Sciatic nerve (tissue), 2 donors: ENCODE measurements at regions not wholly inside any gene's neighbourhood (a gene's known extent, or its start where the extent isn't known, plus 50 kb on each side); places are given as distances from the start of the nearest gene placed in this dataset.

Experiments used
- ATAC-seq: fragments of 200-7000 bp; cut with Tn5 transposase; one replicate; pipeline ENCODE4 v1.9.1; 2020; ENCODE audit warnings: mild to moderate bottlenecking, moderate library complexity
- DNase-seq: peaks from one replicate; pipeline ENCODE4 v3.0.0-alpha.2; 2020; ENCODE audit warnings: low spot score
- intact Hi-C: fragments of 100-400 bp; cut with DNase I; formaldehyde crosslinking; loops from one replicate; pipeline ENCODE4 v1.14.2; 2022
- donor health status: DM: no; HTN: no; CAD: no.
- donor health status: DM: no; HTN: no; CAD: no.

DNA sequence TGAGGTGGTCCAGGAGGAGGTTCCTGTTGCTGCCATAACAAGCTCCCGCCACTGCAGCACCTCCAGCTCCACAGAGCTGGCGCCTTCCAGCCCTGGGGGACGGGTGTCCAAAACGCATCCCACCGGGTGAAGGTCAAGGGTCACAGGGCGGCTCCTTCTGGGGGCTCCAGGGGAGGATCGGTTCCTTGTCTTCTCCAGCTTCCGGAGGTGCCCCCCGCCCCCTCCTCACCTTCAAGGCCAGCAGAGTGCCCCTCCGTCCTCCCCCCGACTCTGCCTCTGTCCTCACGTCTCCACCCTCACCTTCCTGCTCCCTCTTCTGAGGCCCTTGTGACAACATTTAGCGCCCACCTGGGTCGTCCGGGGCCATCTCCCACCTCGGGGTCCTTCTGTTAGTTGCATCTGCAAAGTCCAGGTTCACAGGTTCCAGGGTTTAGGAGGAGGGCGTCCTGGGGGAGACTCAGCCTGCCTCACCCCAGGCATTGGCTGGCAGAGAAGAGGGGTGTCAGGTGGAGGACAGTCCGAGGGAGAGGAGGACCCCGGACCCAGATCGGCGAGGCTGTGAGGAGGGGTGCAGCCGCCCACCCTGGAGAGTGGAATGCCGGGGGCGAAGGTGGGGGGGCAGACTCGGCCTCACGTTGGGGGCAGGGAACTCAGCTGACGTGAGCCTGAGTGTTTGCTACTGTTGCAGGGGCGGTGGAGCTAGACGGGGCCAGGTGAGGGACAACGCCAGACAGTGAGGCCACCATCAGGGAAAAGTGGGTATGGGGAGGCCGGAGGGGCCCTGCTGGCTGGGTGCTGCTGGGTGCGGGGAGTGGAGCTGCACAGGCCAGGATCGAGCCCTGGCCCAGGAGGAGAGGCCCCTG lies 205.5 kb upstream of the C14orf180 start:
- no peak for DNase-seq
- intact Hi-C loops, result no loop called here
- ATAC-seq, result no peak

DNA sequence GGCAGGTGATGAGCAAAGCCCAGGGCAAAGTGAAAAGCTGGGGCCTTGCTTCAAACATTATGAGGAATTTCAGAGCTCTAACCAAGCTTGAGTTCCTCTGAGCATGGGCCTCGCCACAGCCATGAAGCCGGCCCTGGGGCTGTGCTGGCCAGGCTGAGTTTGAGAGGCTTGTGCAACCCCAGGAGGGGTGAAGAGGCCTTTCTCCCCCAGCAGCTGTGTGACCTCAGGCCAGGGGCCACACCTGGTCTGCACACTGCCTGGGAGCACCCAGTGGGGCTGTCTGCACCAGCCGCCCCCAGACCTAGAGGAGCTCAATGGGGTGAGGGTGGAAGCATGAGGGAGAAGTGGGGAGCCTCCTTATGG lies 204.9 kb upstream of the C14orf180 start:
- ATAC-seq, result no peak
- intact Hi-C loops, result no loop called here
- DNase-seq, result no peak

DNA sequence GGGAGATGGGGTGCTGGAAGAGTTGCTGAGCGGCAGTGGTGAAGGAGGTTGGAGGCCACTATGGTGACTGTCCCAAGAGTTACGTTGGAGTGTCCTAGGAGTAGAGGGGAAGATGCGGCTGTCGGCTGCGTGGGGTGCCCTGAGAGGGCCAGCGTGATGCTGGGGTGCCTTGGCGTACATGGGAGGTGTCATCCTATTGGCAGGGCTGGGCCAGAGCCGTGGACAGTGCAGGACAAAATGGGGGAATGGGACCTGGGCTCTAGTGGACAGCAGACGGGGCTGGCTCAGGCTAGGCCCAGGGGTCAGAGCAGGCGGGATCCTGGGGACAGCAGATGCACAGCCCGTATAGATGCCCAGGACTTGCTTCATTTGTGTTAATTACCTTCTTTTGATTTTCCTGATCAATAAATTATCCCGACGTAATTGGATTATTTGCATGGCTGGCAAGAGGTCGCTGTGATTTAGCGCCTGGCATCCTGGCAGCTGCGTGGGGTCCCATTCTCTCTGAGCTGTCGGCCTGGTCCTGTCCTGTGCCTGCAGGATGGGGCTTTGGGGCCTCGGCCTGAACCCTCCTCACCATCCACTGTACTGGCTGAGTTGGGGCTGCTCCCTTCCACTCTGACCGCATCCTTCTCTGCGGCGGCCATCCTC lies 203.9 kb upstream of the C14orf180 start:
- no peak for DNase-seq
- ATAC-seq, result no peak
- intact Hi-C loops, result no loop called here

DNA sequence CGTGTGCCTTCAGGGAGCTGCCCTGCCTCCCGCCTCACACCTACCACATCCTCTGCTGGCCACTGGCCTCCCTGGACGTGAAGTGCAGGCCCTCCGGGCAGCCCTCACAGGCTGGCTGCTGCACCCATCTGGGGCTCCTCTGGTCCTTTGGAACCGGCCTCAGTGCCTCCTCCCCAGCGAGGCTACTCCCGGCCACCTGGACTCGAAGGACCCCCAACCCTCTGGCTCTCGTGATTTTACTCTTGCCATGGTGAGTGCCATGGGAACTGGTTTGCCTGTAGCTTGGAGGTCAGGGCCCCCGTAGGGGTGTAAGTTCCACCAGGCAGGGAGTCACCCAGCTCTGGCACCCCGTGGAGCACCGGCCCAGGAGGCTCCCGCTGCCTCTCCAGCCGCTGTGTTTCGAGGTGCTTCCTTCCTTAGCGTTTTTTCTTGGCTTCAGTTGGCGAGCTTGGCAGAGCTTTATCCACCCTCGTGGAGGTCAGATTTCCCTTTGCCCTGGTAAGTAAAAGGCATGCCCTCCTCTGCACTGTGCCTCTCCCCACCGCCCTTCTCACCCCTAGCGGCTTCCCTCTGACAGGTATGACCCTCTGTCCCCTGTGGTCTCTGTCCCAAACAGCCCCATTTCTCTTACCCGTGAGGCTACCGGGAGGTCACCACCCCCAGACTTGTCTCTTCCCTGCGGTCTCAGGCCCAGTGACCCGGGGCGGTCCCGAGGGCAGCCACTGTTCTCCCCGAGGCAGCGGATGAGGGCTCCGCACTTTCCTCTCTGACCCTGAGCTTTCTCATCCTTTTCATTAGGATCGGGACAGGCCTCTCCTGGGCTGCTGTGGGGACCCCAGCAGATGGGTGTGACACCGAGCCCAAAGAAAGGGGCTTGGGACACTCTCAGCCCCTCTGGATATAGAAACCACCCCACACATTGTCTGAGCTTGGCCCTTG lies 203.1 kb upstream of the C14orf180 start:
- ATAC-seq, result no peak
- no peak for DNase-seq
- intact Hi-C loops, result no loop called here

DNA sequence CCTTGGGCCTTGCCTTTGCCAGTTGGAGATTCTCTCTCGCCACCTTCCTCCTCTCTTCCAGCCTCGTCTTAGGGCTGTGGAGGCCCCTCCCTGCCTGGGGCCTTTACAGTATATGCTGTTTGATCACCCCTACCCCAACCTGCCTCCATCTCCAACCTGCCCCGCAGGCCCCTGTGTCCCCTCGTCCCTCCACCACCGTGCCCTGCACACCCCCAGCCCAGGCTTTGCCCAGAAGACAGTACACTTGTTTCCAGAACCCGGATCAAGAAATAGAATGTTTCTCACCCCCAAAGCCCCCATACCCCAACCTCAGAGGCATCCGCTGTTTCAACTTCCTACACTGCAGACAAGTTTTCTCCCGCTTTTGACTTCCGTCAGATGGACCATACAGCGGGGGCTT lies 202.3 kb upstream of the C14orf180 start:
- DNase-seq (no peak), ATAC-seq (no peak)
- intact Hi-C loops, result no loop called here

DNA sequence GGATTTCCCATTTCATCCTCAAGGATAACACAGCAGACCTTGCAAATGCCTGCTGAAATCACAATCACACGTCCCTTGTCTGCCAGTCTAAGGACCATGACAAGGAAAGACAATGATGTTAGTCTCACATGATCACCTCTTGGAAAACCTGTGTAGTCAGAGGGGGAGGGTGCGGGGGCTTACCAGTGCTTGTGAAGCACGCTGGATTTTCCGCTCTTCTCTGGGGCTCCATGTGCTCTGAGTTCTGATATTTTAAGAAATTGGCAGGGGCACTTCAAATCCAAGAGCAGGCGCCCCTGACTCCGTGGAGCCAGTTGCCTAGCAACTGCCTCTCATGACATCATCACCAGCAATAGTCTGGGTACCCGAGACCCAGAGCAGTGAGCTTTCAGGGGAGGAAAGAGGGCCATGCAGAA lies 200.9 kb upstream of the C14orf180 start:
- ATAC-seq, result no peak
- DNase-seq, result no peak
- intact Hi-C loops, result no loop called here

DNA sequence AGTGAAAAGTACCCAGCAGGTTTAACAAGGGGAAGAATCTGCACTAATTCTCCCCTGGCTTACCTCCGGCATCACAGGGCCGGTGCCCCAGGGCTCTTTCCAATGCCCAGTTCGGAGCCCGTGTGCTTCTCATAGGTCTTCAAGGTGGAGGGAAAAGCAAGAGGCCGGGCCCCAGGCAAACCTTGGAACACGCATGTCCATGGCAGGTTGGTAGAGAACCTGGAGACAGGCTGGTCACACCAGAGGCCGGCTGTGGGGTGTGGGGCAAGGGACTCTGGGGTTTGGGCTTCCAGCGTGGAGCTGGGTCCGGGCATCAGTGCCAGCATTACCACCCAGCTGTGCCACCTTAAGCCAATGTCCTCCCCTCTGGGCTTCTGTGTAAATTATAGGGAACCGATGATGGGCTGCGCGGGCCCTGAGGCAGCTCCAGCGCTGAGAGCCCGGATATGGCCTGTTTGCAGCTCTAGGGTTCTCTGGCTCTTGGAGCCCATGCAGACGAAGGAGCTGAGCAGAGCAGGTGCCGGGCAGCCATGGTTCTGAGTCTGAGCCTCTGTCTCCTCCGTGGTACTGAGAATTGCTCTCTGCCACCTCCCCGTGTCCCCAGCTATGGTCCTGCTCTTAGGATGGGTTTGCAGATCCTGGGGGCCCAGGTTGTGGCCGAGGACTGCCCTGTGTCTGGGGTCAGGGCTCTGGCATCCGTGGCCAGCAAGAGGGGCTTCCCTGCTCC lies 197.0 kb upstream of the C14orf180 start:
- ATAC-seq (no peak), DNase-seq (peak; percentile 49)
- intact Hi-C loops, result no loop called here

DNA sequence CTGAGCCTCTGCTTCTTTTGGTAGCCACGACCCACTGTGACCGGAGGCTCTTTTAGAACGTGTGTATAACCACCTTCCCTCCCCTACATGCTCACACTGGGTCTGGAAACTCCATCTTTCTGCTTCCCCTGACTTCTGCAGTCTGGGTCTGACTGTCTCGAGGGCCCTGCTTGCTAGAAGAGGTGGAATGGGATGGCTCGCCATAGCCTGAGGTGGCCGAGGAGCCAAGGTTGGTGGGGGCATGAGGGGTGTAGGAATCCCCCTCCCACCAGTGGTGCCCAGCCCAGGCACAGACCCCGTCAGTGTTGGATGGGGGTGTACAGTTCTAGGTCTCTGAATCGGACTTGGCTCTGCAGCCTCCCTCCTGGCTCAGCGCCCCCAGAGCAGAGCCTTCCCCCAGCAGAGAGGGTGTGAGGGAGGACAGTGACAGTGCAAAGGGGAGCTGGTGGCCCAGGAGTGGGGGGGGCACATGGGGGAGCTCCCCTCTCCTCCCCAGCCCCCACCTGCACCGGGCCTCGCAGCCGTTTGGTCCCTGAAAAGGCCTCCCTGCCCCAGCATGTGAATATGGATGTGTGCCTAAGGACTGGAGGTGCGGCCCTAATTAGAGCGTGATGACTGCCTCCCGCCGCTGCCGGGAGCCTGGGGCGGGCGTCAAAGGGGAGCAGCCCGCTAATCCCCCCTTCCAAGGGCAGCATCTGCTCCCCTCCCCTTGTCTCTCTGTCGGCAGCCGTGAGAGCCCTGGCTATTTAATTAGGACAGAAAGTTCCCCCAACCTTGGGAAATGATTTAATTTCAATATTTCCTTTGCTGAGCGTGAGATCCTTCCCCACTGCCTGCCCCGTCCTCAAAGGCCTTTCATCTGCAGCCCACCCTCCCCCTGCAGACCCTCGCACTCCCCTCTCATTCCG lies 196.2 kb upstream of the C14orf180 start:
- intact Hi-C loops, result no loop called here
- DNase-seq (peak; percentile 36), ATAC-seq (no peak)

DNA sequence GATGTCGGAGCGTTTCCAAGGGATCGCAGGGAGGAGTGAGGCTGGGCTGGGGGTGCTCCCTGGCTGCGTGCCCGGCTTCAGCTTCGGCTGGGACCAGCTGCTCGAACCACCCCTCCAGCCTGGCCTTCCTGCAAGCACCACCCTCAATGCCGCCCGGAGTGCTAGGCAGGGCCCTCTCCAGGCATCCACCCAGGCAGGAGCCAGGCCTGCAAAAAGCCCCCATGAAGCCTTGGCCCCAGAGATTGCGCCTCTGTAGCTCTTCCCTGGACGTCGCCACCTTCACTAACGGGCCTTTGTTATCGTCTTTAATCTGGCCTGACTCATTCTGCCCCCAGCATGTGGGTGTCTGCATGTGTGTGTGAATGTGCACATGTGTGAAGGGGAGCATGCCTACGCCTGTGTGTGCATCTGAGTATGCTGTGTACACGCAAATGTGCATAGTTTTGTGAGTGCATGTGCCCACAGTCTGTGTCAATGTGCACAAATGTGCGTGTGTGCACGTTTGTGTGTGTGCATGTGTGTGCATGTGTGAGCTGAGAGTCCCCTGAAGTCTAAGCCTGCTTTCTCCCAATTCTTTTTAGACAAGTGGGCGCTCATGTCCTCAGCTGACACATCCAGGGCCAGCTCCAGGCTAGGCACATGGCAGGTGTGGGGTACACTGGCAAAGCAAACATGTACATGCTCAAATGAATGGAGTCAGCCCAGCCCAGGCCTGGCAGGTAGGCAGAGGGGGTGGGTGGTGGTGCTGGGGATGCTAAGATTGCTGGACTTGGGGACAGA lies 195.4 kb upstream of the C14orf180 start:
- DNase-seq (peak; percentile 44), ATAC-seq (no peak)
- intact Hi-C loops, result no loop called here

DNA sequence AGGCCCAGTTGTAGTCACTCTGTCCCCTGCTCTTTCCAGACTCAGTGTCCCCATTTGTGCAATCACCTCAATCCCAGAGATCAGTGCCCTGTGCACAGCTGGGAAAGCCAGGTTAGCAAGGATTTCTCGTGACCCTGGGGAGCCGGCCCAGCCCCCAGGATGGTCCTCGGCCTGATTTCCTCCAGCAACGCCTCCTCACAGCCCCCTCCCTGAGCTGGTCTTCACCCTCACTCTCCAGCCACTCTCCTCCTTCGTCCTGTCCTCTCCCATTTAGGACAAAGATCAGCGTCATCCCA lies 194.8 kb upstream of the C14orf180 start:
- no peak for ATAC-seq
- DNase-seq, result peak; percentile 17
- intact Hi-C loops, result no loop called here

DNA sequence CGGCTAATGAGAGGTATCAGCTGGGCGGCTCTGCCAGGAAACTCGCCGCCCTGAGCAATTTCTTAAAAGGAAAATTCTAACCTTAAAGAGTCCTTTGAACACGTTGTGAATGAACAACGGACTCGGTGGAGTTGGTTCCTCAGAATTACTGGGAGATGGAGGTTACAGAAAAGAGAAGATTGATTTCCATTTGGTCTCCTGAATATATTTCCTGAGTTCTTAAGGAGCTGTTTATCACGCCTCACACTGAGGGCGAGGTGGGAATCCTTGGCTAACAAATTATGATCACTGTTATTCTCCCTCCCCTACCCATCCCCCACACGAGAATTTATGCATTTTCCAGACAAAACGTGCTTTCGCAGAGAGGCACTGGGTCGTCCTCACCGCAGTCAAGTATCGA lies 194.5 kb upstream of the C14orf180 start:
- DNase-seq, result peak; percentile 9
- intact Hi-C loops, result no loop called here
- no peak for ATAC-seq

DNA sequence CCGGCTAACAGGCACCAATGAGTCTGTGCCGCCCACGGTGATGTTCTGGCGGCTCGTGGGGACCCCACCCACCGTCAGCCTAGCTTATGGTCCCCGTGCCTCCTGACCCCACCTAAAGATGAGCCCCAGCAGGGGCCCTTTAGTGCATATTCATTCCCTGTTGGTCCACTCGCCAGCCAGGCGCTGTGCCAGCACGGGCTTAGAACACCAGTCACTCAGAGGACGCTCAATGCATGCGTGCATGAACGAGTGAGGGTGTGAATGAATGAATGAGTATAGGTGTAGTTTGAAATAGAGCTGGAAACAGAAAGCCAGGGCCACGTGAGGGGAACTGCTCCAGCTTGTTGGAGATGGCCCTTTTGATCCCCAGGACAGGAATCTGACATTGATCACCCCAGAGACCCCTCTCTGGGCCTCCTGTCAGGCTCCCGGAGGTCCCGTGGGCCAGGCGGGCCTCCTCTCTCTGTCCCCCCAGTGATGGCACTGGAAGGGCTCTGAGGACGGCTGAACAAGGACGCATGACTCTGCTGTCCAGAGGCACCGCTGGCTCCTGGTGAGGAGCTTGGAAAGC lies 193.9 kb upstream of the C14orf180 start:
- DNase-seq, result peak; percentile 44
- no peak for ATAC-seq
- intact Hi-C loops, result no loop called here

DNA sequence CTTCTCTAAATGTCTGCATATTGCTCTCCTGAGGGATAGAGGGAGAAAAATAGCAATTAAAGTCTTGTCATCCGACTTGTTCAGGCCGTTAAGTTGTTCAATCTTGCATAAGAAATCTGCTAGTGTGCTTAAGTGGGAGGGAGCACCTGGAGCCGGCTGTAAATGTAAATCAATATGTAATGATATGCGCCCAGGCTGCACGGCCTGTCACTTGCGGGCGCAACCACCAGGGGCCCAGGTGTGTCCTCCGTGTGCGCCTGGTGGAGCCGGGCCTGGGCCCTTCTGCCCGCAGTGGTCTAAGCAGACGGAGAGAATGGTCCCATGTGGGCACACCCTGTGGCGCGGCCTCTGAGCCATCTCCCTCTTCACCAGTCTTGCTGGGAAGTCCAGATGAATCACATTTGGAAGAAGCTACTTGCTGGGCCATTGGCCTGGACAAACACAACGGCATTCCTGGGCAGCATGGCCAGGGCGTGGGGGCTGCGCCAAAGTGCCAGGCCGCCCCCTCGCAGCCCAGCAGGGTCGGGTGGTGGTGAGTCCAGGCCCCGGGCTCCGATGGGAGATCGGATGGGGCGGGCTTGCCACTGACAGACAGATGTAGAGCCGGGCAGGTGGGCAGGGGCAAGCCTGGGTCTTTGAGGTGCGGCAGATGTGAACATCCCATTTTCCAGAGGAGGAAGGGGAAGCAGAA lies 193.3 kb upstream of the C14orf180 start:
- ATAC-seq (no peak), DNase-seq (peak; percentile 36)

DNA sequence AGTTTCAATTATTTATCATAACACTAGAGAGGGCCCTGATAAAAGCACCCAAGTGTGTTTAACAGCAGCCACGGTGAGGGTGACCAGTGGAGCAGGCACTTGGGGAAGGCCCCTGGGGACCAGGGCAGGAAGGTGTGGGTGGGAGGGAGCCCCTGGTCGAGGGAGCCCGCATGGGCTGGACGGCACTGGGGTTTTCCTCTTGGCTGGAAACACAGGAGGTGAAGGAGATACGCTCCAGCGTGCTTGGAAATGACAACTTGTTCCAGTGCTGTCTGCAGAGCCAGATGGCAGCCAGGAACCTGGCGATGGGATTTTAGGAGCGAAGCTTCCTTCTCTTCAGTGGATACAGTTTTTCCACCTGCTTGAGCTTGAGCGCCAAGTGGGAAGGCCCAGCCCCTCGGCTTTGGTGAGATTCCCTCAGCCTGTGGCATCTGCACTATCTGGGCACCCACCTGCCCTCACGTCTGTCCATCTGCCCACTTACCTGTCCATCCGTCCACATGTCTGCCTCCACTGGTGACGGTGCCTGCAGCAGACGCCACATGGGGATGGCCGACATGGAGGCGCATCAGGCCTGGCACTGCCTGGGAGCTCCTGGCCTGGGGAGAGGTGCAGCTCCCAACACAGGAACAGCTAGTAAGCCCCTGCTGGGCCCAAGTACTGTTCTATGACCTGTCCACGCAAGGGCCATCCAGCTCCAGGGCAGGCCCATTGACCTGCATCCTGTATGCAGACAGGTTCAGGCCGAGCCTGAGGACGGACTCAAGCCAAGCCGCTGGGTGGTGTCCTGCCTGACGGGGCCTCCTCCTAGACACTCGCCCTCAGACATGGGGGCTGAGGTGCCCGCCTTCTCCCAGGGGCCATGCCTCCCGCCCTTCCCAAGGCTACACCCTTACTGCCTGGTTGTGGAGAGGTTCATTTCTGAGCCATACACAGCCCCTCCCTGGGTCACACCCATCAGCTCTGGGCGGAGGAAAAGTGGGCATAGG lies 192.2 kb upstream of the C14orf180 start:
- ATAC-seq (no peak), DNase-seq (peak; percentile 53)
- intact Hi-C loops, result no loop called here

More for the DNA sequence above, 193.3 kb upstream of the C14orf180 start:
- intact Hi-C loops, result no loop called here

DNA sequence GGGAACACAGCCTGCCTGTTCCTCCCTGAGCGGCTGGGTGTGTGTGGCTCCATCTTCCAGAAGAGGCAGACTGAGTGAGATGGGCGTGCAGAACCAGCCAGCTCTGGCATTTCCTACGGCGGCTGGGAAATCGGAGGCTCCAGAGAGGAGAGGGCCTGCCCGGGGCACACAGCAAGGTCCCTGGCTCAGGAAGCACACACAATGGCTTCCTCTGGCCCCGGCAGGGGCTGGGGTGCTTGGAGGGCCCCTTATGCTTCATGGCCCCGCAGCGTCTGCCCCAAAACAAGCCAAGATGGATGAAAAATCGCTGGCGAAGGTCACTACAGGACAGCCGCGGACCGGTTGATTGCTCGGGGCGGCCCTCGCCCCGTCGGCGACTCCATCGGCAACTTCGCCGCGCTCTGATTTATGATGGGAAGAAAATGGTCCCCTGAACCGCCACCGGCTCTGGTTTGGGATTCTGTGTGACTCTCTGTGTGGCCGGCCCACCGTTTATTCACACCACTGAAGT lies 191.5 kb upstream of the C14orf180 start:
- ATAC-seq, result no peak
- intact Hi-C loops, result no loop called here
- DNase-seq, result no peak
